ENCODE measurements at regions not wholly inside any gene's neighbourhood (a gene's known extent, or its start where the extent isn't known, plus 50 kb on each side); places are given as distances from the start of the nearest gene placed in this dataset.
"Not testable (repeated sequence)": the region's sequence is repeated elsewhere in the genome, so short reads cannot be mapped to it uniquely, and the experiment has no call there.

GRCh38 chr6:67811239-67812037 lies 823.6 kb upstream of the ADGRB3 start:
- Histone ChIP-seq H3K27ac (no peak overlapping the region), H3K27me3 (no peaks in the 10 kb centered on the region), H3K36me3 (no peaks in the 10 kb centered on the region), H3K4me3 (no peak overlapping the region), H3K4me1 (no peaks in the 10 kb centered on the region), H3K9me3 (peaks cover 7 to 29% of the 10 kb centered on the region in 2 donors)
- DNase-seq (ENCODE audit: low spot score), result no peak
- no peak for TF ChIP-seq CTCF (IDR thresholded peaks at IDR 0.05)

DNA sequence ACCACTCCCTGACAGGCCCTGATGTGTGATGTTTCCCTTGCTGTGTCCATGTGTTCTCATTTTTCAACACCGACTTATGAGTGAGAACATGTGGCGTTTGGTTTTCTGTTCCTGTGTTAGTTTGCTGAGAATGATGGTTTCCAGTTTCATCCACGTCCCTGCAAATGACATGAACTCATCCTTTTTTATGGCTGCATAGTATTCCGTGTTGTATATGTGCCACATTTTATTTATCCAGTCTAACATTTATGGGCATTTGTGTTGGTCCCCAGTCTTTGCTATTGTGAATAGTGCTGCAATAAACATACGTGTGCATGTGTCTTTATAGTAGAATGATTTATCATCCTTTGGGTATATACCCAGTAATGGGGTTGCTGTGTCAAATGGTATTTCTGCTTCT lies 830.3 kb upstream of the ADGRB3 start:
- H3K27me3 ChIP-seq; H3K27ac ChIP-seq; H3K4me1 ChIP-seq; H3K4me3 ChIP-seq; H3K36me3 ChIP-seq; H3K9me3 ChIP-seq; DNase-seq (ENCODE audit: low spot score): not testable (repeated sequence)

DNA sequence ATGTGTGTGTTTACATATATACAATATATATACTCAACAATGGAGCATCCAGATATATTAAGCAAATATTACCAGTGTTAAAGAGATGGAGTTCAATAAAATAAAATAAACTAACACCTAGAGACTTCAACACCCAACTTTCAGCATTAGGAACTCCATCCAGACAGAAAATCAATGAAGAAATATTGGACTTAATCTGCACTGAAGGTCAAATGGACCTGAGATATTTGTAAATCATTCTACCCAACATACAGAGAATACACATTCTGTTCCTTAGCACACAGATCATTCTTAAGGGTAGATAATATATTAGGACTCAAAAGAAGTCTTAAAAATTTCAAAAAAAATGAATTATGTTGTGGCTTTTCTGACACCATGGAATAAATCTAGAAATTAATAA lies 832.3 kb upstream of the ADGRB3 start:
- no peak overlapping the region for H3K4me3 ChIP-seq
- no peak overlapping the region for H3K27ac ChIP-seq
- no peaks in the 10 kb centered on the region for H3K27me3 ChIP-seq
- TF ChIP-seq CTCF (IDR thresholded peaks at IDR 0.05), result no peak
- no peaks in the 10 kb centered on the region for H3K4me1 ChIP-seq
- no peaks in the 10 kb centered on the region for H3K36me3 ChIP-seq
- no peak for DNase-seq (ENCODE audit: low spot score)
- peaks cover 0 to 6% of the 10 kb centered on the region in 2 donors for H3K9me3 ChIP-seq

GRCh38 chr6:67792996-67793395 lies 842.1 kb upstream of the ADGRB3 start:
- no peak for DNase-seq (ENCODE audit: low spot score)
- TF ChIP-seq CTCF (IDR thresholded peaks at IDR 0.05), result no peak
- no peaks in the 10 kb centered on the region for H3K9me3 ChIP-seq
- no peaks in the 10 kb centered on the region for H3K27me3 ChIP-seq
- no peak overlapping the region for H3K27ac ChIP-seq
- H3K4me3 ChIP-seq, result no peak overlapping the region
- H3K4me1 ChIP-seq, result no peaks in the 10 kb centered on the region
- H3K36me3 ChIP-seq, result no peaks in the 10 kb centered on the region

DNA sequence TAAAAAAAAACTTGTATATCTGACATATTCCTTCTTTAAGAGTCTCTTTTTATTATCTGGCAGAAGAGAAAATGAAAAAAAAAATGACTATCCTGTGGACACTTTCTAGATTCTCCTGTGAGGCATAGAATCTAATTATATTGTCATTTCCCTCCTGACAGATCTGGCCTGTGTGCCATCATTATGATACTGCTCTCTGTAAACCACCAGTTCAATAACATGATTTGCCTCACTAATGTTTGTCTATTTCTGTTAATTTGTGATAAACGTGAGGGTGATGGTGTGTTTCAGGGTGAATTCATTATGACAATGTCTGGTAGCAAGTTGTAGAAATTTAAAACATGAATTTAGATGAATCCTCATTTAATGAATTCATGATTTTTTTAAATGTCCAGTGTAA lies 844.5 kb upstream of the ADGRB3 start:
- H3K4me1 ChIP-seq, result no peaks in the 10 kb centered on the region
- H3K36me3 ChIP-seq, result no peaks in the 10 kb centered on the region
- H3K27ac ChIP-seq, result no peak overlapping the region
- H3K27me3 ChIP-seq, result no peaks in the 10 kb centered on the region
- H3K4me3 ChIP-seq, result no peak overlapping the region
- TF ChIP-seq CTCF (IDR thresholded peaks at IDR 0.05), result no peak
- no peaks in the 10 kb centered on the region for H3K9me3 ChIP-seq
- no peak for DNase-seq (ENCODE audit: low spot score)

DNA sequence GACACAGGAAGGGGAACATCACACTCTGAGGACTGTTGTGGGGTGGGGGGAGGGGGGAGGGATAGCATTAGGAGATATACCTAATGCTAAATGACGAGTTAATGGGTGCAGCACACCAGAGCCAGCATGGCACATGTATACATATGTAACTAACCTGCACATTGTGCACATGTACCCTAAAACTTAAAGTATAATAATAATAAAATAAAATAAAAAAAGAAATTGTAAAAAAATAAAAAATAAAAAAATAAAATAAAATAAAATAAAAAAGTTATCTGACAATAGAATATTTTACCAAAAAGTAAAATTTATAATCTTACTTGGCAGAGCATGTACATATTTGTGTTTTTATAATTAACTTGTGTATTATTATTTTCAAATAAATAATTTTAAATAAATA lies 848.0 kb upstream of the ADGRB3 start:
- H3K27ac ChIP-seq; H3K27me3 ChIP-seq; H3K4me1 ChIP-seq; H3K9me3 ChIP-seq; DNase-seq (ENCODE audit: low spot score); H3K36me3 ChIP-seq; H3K4me3 ChIP-seq: not testable (repeated sequence)

- no peak for TF ChIP-seq CTCF (IDR thresholded peaks at IDR 0.05)
- no peaks in the 10 kb centered on the region for H3K36me3 ChIP-seq
- no peaks in the 10 kb centered on the region for H3K4me1 ChIP-seq
- H3K27me3 ChIP-seq, result no peaks in the 10 kb centered on the region
- H3K4me3 ChIP-seq, result no peak overlapping the region
- DNase-seq (ENCODE audit: low spot score), result no peak
- no peaks in the 10 kb centered on the region for H3K9me3 ChIP-seq
- H3K27ac ChIP-seq, result no peak overlapping the region
Measured at GRCh38 chr6:67779876-67780275, 855.2 kb upstream of the ADGRB3 start.

All from right atrium auricular region (tissue), 2 donors.